GM19023 (cell line): ENCODE measurements at regions not wholly inside any gene's neighbourhood (a gene's known extent, or its start where the extent isn't known, plus 50 kb on each side); places are given as distances from the start of the nearest gene placed in this dataset.
"Not testable (repeated sequence)": the region's sequence is repeated elsewhere in the genome, so short reads cannot be mapped to it uniquely, and the experiment has no call there.

Experiments used
- ATAC-seq: cut with Tn5 transposase; IDR thresholded peaks from one replicate; pipeline ENCODE4 v1.9.1; 2021; ENCODE audit warnings: mild to moderate bottlenecking, moderate library complexity; ENCODE audit not compliant: unreplicated experiment

GRCh38 chr2:223283329-223283728, 231.3 kb downstream of the KCNE4 start:
- no peak for ATAC-seq

- no peak for ATAC-seq
Measured at GRCh38 chr2:223283771-223284170, 231.8 kb downstream of the KCNE4 start.

GRCh38 chr2:223285370-223286265, 233.6 kb downstream of the KCNE4 start:
- ATAC-seq: no peak

- ATAC-seq: no peak
Measured at GRCh38 chr2:223294756-223295155, 242.8 kb downstream of the KCNE4 start.

GRCh38 chr2:223297788-223298187, 245.8 kb downstream of the KCNE4 start:
- ATAC-seq: no peak

GRCh38 chr2:223298329-223298728, 246.3 kb downstream of the KCNE4 start:
- not testable (repeated sequence) for ATAC-seq

- ATAC-seq: no peak
Measured at GRCh38 chr2:223300326-223300725, 248.3 kb downstream of the KCNE4 start.

GRCh38 chr2:223306371-223306770, 254.4 kb downstream of the KCNE4 start:
- peak; percentile 70 for ATAC-seq

GRCh38 chr2:223311889-223312680, 260.1 kb downstream of the KCNE4 start:
- ATAC-seq: no peak

GRCh38 chr2:223313101-223313500, 261.1 kb downstream of the KCNE4 start:
- ATAC-seq: no peak

- ATAC-seq: no peak
Measured at GRCh38 chr2:223314811-223315210, 262.8 kb downstream of the KCNE4 start.

GRCh38 chr2:223315813-223316212, 263.8 kb downstream of the KCNE4 start:
- no peak for ATAC-seq

- no peak for ATAC-seq
Measured at GRCh38 chr2:223316342-223316741, 264.4 kb downstream of the KCNE4 start.

GRCh38 chr2:223319601-223320000, 267.6 kb downstream of the KCNE4 start:
- no peak for ATAC-seq

- ATAC-seq: no peak
Measured at GRCh38 chr2:223324402-223324801, 272.4 kb downstream of the KCNE4 start.

- no peak for ATAC-seq
Measured at GRCh38 chr2:223328578-223328977, 273.6 kb downstream of the SCG2 start.

- not testable (repeated sequence) for ATAC-seq
Measured at GRCh38 chr2:223330747-223331146, 271.4 kb downstream of the SCG2 start.

GRCh38 chr2:223338016-223338415, 264.1 kb downstream of the SCG2 start:
- no peak for ATAC-seq

- no peak for ATAC-seq
Measured at GRCh38 chr2:223357076-223357475, 245.1 kb downstream of the SCG2 start.

- ATAC-seq: no peak
Measured at GRCh38 chr2:223363085-223363484, 239.1 kb downstream of the SCG2 start.

- no peak for ATAC-seq
Measured at GRCh38 chr2:223365158-223365679, 236.9 kb downstream of the SCG2 start.

GRCh38 chr2:223366566-223366965, 235.6 kb downstream of the SCG2 start:
- ATAC-seq: no peak
